Aorta (tissue), 5 donors: ENCODE measurements at regions not wholly inside any gene's neighbourhood (a gene's known extent, or its start where the extent isn't known, plus 50 kb on each side); places are given as distances from the start of the nearest gene placed in this dataset.

Experiments
- ATAC-seq: fragments of 200-7000 bp; cut with Tn5 transposase; one replicate; pipeline ENCODE4 v1.9.1; 2022; ENCODE audit warnings: moderate library complexity; ENCODE audit not compliant: low FRiP score
- DNase-seq, 2 donors: peaks; one replicate each; pipeline ENCODE4 v3.0.0-alpha.2; 2020
- H3K27ac ChIP-seq, 2 donors: one replicate each; pipeline ENCODE4 v1.5.1; 2013; ENCODE audit warnings: low read length in 2 of 2, mild to moderate bottlenecking in 2 of 2, moderate library complexity in 2 of 2, control low read depth in 1 of 2, inconsistent platforms in 1 of 2, low read depth in 1 of 2
- H3K27me3 ChIP-seq, 2 donors: one replicate each; pipeline ENCODE4 v1.6.1; 2013; ENCODE audit warnings: control low read depth in 1 of 2, low read length in 1 of 2, mild to moderate bottlenecking in 1 of 2, moderate library complexity in 1 of 2; ENCODE audit not compliant: insufficient read depth in 2 of 2, control insufficient read depth in 1 of 2
- H3K36me3 ChIP-seq, 2 donors: one replicate each; pipeline ENCODE4 v1.6.1; 2013; ENCODE audit warnings: control low read depth in 1 of 2, low read length in 1 of 2, mild to moderate bottlenecking in 1 of 2; ENCODE audit not compliant: insufficient read depth in 2 of 2, control insufficient read depth in 1 of 2
- H3K4me1 ChIP-seq, 2 donors: one replicate each; pipeline ENCODE4 v1.6.1; 2013; ENCODE audit warnings: low read length in 2 of 2, control low read depth in 1 of 2, mild to moderate bottlenecking in 1 of 2, moderate library complexity in 1 of 2; ENCODE audit not compliant: insufficient read depth in 2 of 2, control insufficient read depth in 1 of 2
- H3K4me3 ChIP-seq, 2 donors: one replicate each; pipeline ENCODE4 v1.5.1; 2013; ENCODE audit warnings: low read length in 2 of 2, control low read depth in 1 of 2, mild to moderate bottlenecking in 1 of 2
- H3K9me3 ChIP-seq: one replicate; pipeline ENCODE4 v1.6.1; 2013; ENCODE audit warnings: mild to moderate bottlenecking, low read length; ENCODE audit not compliant: control insufficient read depth
- WGBS, 2 donors: extraction: QIAGEN DNeasy Blood & Tissue Kit; methylation state at CpG; one replicate each; pipeline ENCODE4 v1.1.7; 2013; 5-methylcytosine and 5-hydroxymethylcytosine counted together
- intact Hi-C, 2 donors: fragments of 100-400 bp; cut with DNase I; formaldehyde crosslinking; loops; one replicate each; pipeline versions ENCODE4 v1.14.2 to v1.15.0; 2022
- donor health status: healthy with polysubstance abuse.
- donor health status: Bipolar disorder and iron deficiency.
- donor health status: DM: no; HTN: no; CAD: no.
- donor health status: DM: no; HTN: no; CAD: no.
- donor health status: DM: yes; HTN: yes; CAD: no.

DNA sequence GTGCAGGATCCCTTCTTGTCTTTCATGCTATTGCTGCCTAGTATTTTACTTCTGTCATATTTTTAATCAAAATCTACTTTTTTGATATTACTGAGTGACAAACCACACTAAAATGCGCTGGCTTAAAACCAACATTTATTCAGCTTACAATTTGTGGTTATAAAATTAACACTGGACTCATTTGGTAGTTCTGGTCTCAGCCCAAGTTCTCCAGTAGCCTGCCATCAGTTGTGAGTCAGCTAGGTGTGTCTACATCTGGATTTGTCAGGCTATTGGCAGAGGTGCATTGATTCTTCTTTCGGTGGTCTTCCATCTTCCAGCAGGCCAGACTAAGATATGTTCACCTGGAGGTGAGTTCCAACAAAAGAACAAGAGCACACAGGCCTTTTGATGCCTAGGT is 765.1 kb upstream of the FBXO33 start:
- DNase-seq (no peak), ATAC-seq (no peak)
- H3K36me3 ChIP-seq, result no peaks in the 10 kb centered on the region
- H3K4me1 ChIP-seq, result no peaks in the 10 kb centered on the region
- no peak overlapping the region for H3K27ac ChIP-seq
- H3K4me3 ChIP-seq, result no peak overlapping the region
- H3K9me3 ChIP-seq, result no peaks in the 10 kb centered on the region
- intact Hi-C loops, result no loop called here
- no peaks in the 10 kb centered on the region for H3K27me3 ChIP-seq
- 73 to 87% methylated on average over 2 of the region's 2 CpGs for WGBS, 2 donors

- H3K9me3 ChIP-seq, result no peaks in the 10 kb centered on the region
- intact Hi-C loops, result no loop called here
- no peaks in the 10 kb centered on the region for H3K4me1 ChIP-seq
- H3K27ac ChIP-seq, result no peak overlapping the region
- H3K36me3 ChIP-seq, result no peaks in the 10 kb centered on the region
- ATAC-seq (no peak), DNase-seq (no peak)
- H3K4me3 ChIP-seq, result no peak overlapping the region
- WGBS, 2 donors, result 30 to 33% methylated on average over 3 of the region's 3 CpGs
- H3K27me3 ChIP-seq, result no peaks in the 10 kb centered on the region
These were observed 755.8 kb upstream of the FBXO33 start for GRCh38 chr14:40188006-40188405.

- WGBS, 2 donors, result 28 to 41% methylated on average over 5 of the region's 5 CpGs
- Histone ChIP-seq H3K4me3 (no peak overlapping the region), H3K36me3 (no peaks in the 10 kb centered on the region), H3K27ac (no peak overlapping the region), H3K9me3 (no peaks in the 10 kb centered on the region), H3K4me1 (no peaks in the 10 kb centered on the region), H3K27me3 (no peaks in the 10 kb centered on the region)
- no peak for ATAC-seq
- DNase-seq, result no peak
- intact Hi-C loops, result no loop called here
These were observed 731.9 kb upstream of the FBXO33 start for GRCh38 chr14:40164083-40164482.

DNA sequence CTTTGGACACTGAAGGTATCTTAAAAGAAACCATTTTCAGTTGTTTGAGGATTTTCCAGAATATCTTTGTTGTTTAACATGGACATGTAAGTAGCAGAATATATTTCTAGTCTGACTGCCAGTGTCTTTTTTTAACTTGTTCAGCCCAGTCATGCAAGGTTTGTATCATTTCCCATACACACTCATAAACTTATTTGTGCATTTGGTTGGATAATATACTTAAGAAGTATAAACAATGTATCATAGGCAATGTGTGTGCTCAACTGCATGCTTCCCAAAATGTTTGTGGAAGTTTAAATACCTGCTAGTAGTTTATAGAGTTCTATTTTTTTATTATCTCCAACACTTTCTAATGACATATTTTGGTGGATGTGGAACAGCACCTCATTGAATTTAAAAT is 707.4 kb upstream of the FBXO33 start:
- ATAC-seq (no peak), DNase-seq (no peak)
- no peaks in the 10 kb centered on the region for H3K9me3 ChIP-seq
- intact Hi-C loops, result no loop called here
- no peak overlapping the region for H3K27ac ChIP-seq
- no peaks in the 10 kb centered on the region for H3K27me3 ChIP-seq
- no peak overlapping the region for H3K4me3 ChIP-seq
- no peaks in the 10 kb centered on the region for H3K4me1 ChIP-seq
- H3K36me3 ChIP-seq, result no peaks in the 10 kb centered on the region

DNA sequence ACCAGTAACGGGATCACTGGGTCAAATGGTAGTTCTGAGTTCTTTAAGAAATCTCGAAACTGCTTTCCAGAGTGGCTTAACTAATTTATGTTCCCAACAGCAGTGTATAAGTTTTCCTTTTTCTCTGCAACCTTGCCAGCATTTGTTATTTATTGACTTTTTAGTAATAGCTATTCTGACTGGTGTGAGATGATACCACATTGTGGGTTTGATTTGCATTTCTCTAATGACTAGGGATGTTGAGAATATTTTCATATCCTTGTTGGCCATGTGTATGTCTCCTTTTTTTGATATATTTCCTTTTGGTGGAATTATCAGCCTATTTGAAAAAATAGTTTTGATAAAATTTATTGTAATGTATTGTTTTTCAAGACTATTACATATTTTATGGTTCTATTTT is 701.2 kb upstream of the FBXO33 start:
- no peaks in the 10 kb centered on the region for H3K9me3 ChIP-seq
- no peak overlapping the region for H3K27ac ChIP-seq
- ATAC-seq (no peak), DNase-seq (no peak)
- no peaks in the 10 kb centered on the region for H3K27me3 ChIP-seq
- H3K36me3 ChIP-seq, result no peaks in the 10 kb centered on the region
- H3K4me1 ChIP-seq, result no peaks in the 10 kb centered on the region
- intact Hi-C loops, result no loop called here
- 84 to 93% methylated on average over 2 of the region's 2 CpGs for WGBS, 2 donors
- no peak overlapping the region for H3K4me3 ChIP-seq

DNA sequence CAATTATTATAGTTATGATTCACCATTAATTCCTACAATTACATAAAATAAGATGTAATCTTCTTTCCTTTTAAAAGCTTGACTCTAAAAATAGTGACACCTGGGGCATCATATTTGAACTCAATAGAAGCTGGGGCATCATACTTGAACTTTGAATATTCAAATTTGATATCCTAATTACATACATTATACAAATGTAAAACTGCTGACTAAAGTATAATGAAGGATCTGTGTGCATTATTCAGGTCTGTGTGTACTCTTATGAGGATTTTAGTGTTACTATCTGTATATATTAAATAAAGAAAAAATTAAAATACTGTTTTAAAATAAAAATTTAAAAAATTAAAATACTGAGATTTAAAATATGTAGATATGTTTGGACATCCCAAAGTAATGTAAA is 696.9 kb upstream of the FBXO33 start:
- Histone ChIP-seq H3K27ac (no peak overlapping the region), H3K4me3 (no peak overlapping the region), H3K27me3 (no peaks in the 10 kb centered on the region), H3K36me3 (no peaks in the 10 kb centered on the region), H3K9me3 (no peaks in the 10 kb centered on the region), H3K4me1 (no peaks in the 10 kb centered on the region)
- intact Hi-C loops, result no loop called here
- DNase-seq (no peak), ATAC-seq (no peak)

DNA sequence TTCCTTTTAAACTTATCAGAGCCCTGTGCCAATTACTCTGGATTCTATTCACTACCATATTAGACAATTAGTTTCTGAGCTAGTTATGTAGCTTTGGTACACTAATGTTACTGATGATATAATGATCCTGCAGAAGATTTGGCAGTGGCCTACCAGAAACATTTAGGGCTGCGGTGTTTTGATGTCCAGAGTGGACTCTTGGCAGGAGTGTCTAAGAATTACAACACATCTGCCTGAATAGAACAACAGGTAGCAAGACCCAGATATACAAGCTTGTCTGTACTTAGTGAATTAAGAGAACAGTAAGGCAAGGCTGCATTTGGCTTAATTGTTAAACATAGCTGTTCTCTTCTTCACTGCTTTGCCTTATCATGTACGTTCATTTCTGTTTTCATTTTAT is 691.6 kb upstream of the FBXO33 start:
- no peak overlapping the region for H3K4me3 ChIP-seq
- H3K36me3 ChIP-seq, result no peaks in the 10 kb centered on the region
- H3K9me3 ChIP-seq, result no peaks in the 10 kb centered on the region
- no peak overlapping the region for H3K27ac ChIP-seq
- no peak for DNase-seq
- H3K27me3 ChIP-seq, result no peaks in the 10 kb centered on the region
- H3K4me1 ChIP-seq, result no peaks in the 10 kb centered on the region
- ATAC-seq, result no peak
- WGBS, 2 donors, result 51 to 53% methylated on average over 2 of the region's 2 CpGs
- intact Hi-C loops, result no loop called here

DNA sequence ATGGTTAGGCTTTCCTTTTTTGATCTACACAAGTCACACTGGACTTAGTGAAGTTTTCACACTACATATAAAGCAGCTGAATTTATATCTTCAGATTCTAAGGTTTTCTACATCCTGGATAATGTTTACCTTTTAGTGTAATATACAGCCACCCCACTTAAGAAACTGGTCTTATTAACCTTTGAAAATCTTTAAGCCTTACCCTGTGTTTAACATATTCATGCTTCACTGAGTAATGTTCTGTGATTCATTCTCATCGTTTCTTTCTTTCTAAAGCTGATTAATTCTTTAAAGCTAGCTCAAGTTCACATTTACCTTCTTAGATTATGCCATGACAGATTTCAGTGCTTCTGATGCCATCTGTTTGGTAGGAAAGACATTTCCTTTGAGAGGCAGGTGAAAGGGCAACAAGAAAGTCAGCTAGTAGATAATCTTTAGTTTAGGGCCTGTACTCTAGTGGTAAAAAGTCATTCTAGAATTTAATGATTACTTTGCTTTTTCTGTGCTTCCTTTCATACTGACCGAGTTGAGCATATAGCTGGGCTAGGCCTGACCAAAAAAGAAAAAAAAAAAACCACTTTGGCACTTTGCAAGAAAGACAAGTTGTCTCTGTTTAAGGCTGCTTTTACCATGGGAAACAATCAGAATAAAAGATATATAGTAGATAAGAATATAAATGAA is 690.9 kb upstream of the FBXO33 start:
- H3K36me3 ChIP-seq, result no peaks in the 10 kb centered on the region
- intact Hi-C loops, result no loop called here
- DNase-seq (no peak), ATAC-seq (no peak)
- no peak overlapping the region for H3K4me3 ChIP-seq
- no peak overlapping the region for H3K27ac ChIP-seq
- WGBS, 2 donors, result 39 to 69% methylated on average over 2 of the region's 2 CpGs
- H3K9me3 ChIP-seq, result no peaks in the 10 kb centered on the region
- no peaks in the 10 kb centered on the region for H3K4me1 ChIP-seq
- H3K27me3 ChIP-seq, result no peaks in the 10 kb centered on the region

- ATAC-seq (no peak), DNase-seq (no peak)
- no peaks in the 10 kb centered on the region for H3K27me3 ChIP-seq
- intact Hi-C loops, result no loop called here
- H3K9me3 ChIP-seq, result no peaks in the 10 kb centered on the region
- H3K4me3 ChIP-seq, result no peak overlapping the region
- H3K27ac ChIP-seq, result no peak overlapping the region
- no peaks in the 10 kb centered on the region for H3K4me1 ChIP-seq
- no peaks in the 10 kb centered on the region for H3K36me3 ChIP-seq
- WGBS, 2 donors, result 42 to 56% methylated on average over 2 of the region's 2 CpGs
These were observed 687.5 kb upstream of the FBXO33 start for GRCh38 chr14:40119765-40120164.
